Brain pericyte (primary cell): ENCODE measurements at regions not wholly inside any gene's neighbourhood (a gene's known extent, or its start where the extent isn't known, plus 50 kb on each side); places are given as distances from the start of the nearest gene placed in this dataset.

ENCODE experiments used
- DNase-seq: peaks from one replicate; pipeline ENCODE4 v3.0.0-alpha.2; 2012; ENCODE audit warnings: low read depth, low spot score

DNA sequence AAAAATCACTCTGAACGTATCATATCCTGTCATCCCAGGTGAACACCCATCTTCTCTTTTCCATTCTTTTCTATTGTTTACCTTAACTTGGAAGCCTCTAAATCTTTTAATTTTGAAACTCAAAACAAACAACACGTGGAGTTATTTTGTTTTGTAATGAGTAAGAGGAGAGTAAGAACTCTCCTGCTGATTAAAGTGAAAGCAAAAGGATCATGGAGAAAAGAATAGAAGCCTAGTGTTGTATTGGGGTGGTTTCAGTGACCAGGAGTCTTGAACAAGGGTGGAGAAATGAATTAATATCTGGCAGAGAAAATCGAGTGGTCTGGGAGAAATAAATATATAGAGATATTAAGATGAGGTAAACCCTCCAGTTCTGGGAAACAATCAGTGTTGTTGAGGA lies 237.4 kb upstream of the UGT8 start:
- no peak for DNase-seq

DNA sequence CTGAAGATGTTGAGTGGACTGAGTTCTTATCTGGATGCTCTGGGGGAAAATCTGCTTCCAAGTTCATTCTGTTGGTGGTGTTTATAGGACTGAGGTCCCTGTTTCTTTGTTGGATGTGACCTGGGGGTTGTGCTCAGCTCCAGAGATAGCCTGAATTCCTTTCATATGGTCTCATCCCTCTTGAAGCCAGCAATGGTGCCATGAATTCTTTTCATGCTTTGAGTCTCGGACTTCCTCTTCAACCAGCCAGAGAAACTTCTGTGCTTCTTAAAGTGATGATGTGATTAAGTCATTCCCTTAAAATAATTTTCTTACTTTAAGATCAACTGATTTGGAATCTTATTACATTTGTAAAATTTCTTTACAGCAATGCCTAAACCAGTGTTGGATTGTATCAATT lies 233.8 kb upstream of the UGT8 start:
- no peak for DNase-seq

DNA sequence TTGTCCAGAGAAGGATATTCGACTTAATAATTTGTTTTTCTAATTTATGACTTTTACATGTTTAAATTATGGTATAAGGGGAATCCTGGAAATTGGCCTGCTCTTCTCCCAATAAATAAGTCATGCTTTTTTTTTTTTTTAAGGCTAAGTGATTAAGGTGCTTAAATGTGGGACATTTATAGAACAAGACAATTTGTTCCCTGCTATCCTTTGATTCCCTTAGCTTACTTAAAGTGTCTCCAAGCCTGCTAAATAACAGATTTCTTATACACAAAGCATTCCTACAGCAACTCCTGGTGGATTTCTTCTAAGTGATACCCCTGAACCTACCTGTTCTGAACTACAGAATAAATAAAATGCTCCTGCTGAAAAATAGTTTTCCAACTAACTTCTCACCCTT lies 233.0 kb upstream of the UGT8 start:
- DNase-seq, result no peak

DNA sequence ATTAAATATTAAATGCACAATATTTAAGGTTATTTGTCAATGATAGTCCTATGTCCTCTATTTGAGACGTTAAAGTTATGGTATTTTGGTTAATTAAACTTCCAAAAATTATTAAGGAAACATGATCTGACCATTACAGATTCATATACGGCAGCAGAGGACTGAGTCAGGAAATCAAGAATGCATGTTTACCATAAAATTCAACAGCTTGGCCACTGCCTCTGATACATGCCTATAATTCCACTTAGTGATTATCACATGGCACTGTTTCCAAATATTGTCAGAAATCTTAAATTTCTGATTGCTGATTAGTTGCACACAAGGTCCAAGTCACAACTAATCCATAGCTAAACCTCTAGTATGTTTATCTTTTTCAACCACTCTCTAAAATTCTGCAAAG lies 232.2 kb upstream of the UGT8 start:
- no peak for DNase-seq

DNA sequence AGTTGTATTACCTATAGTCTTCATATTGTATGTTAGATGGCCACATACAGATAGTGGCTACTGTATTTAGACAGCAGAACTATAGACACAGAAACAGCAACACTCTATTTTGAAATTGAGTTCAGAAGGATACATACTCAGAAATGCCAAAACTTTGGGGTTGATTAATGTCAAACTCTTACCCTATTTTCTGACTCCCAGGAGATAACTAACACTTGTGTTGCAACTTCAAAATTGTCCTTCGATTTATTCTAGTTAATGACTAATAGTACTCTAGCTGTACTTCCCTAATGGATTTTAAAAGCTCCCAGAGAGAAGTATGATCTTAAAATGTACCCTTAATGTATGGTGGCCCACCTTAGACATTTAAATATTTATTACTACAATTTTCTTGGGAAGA lies 229.9 kb upstream of the UGT8 start:
- no peak for DNase-seq

DNA sequence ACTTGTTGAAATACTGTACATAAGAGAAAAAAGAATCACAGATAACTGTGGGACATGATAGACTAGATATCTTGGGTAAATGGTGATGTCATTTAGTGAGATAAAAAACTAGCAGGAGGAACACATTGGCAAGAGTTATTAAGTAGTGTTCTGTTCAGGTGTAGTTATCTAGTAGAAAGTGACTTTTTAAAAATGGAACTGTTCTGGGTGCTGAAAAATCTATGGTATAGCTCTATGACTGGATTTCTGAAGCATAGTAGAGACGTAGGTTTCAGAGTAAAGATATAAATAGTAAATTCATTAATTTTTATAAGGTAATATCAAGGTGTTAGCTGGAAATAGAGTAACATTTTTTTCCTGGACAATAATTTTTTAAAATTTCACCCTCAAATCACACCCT lies 225.1 kb upstream of the UGT8 start:
- DNase-seq, result no peak

DNA sequence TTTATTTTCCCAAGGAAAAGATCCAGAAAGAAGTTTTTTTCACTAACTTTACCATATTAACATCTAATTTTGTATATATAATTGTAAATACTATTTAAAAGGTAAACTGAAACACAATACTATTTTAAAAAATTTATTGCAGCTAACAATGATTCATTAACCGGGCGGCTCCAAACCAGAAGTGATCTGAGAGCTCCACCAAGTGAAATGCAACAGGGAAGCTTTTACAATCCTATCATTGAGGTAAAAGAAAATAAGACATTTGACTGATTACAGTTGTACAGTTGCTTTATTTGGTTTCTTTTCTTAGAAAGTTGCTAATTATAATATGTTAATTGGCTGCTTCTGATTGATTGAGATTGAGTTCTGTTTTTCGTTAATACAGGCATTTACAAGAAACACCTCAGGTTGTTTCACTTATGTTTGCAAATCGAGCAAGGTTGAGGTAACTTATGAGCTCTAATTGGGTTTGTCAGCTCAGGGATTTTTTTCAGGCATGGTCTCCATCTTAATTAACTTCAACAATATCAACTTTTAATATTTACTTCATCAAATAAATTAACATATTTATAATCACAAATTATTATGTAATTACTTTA lies 220.2 kb upstream of the UGT8 start:
- no peak for DNase-seq

DNA sequence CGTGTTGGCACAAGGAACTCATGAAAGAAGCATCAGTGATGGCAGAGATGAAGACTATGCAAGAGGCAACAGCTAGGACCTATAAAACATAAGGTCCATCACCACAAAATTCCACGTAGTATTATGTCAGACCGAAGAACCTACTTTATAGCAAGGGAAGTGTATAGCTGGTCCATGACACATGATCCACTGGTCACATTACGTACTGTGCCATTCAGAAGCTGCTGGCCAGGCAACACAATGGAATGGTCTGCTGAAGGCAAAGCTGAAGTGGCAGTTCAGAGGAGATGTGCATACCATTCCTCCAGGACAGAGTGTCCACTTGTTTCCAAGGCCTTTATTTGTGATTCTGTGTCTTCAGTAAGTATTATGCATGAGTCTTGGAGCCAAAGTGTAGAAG lies 215.5 kb upstream of the UGT8 start:
- DNase-seq, result no peak

DNA sequence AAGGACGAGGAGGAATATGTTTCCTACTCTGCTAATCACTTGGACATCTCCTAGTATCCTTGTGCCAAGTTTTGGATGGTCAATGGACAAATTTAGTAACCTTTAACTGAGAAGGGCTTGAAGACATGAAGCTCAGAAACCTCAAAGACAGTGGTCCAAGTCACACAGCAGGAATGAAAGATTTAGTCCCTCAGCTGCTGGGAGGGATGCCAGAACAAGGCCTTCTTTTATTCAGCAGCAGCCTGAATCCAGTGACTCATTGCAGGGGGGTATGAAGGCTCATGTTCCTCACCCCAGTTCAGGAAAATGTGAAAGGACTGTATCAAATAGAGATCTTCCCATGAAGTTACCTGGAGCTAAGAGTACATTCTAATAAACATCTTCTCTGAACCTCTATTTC lies 214.9 kb upstream of the UGT8 start:
- DNase-seq, result no peak

DNA sequence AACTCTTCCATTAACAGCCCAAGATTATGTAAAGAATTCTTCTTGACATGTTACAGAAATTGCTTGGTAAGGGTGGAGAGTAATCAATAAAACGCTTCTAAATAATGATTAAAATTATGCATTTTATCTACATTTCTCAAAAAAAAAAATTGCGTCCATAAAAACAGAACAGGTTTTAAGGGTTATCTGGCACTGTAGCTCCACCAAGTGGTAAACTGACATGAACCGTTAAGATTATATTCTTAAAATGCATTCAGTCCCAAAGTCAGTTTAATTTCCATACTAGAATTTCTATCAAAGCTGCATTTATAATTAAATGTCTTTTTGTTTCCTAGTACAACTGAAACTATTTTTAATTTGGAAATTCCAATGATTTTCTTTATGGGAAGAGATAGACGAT lies 214.0 kb upstream of the UGT8 start:
- DNase-seq, result no peak

DNA sequence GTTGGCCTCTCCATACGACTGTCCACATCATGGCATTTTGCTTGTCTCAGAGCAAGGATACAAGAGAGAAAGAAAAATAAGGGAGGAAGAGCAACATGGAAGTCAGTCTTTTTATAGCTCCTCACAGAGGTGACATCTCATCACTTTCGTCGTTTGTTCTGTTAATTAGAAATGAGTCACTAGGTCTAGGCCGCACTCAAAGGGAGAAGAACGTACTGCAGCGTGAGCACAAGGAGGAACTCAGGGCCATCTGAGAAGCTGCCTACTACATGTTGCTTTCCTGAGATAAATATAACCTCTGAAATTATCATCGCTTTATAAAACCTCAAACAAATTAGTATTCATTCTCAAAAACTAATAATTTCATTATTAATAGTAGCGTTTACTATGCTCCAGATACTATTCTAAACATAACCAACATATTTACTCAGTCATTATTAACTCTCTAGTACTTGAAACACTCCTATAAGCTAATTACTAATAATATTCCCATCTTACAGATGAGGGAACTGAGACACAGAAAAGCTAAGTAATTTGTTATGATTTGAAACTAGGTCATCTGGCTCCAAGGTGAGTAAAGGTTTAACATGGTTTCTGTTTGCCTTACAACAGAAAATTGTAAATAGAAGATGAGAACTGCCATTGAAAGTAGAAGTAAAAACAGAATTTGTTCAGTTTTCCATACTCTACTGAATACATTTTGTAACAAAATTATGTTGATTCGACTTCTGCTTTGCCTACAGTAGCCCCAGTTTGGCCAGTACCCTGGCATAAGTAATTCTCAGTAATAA lies 213.2 kb upstream of the UGT8 start:
- DNase-seq, result no peak

DNA sequence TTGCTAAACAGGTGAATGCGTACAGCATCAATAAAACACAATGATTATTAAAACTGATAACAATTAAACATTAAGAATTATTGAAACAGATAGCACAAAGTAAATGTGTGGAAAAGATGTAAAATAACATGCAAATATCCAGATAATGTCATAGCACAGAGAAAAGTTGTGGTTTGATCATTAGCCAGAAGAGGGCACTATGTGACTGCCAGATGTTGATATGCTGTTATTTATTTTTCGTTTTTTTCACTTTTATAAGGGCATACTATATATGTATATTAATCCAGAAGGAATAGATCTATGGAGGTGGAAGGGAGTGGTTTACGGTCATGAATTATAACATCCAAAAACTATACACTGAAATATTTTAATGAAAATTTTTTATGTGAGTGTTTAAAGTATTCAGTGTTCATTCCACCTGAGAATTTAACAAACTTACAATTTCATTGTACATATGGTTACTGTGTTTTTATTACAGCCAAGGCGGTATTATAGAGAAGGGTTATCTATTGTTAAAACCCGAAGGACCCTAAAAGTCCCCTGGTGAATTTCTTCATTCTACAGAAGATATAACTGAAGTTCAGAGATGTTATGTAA lies 211.9 kb upstream of the UGT8 start:
- DNase-seq, result no peak

DNA sequence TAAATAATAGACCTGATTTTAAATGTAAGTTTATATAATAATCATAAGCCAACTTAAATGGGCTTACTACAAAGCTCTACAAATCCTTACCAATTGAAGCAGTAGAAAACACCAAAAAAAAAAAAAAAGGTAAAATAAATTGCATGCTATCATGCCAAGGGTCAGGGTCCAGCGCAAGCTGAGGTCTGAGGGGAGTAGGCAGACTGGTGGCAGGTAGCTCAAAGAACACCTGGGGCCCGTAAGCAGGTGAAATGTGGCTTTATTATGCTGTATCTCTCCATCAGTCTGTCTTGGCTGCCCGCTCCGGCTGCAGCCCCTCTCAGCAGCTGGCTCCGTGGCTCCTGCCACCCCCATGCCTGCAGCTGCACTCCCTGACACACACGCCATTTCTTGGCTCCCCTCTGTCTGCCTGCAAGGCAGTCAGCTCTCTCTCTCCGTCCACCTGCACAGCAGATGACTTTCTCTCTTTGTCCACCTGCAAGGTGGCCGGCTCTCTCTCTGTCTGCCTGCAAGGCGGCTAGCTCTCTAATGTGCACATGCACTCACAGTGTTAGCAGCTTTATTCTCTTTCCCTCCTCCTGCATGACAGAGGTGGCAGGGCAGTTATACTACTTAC lies 209.4 kb upstream of the UGT8 start:
- DNase-seq, result no peak

DNA sequence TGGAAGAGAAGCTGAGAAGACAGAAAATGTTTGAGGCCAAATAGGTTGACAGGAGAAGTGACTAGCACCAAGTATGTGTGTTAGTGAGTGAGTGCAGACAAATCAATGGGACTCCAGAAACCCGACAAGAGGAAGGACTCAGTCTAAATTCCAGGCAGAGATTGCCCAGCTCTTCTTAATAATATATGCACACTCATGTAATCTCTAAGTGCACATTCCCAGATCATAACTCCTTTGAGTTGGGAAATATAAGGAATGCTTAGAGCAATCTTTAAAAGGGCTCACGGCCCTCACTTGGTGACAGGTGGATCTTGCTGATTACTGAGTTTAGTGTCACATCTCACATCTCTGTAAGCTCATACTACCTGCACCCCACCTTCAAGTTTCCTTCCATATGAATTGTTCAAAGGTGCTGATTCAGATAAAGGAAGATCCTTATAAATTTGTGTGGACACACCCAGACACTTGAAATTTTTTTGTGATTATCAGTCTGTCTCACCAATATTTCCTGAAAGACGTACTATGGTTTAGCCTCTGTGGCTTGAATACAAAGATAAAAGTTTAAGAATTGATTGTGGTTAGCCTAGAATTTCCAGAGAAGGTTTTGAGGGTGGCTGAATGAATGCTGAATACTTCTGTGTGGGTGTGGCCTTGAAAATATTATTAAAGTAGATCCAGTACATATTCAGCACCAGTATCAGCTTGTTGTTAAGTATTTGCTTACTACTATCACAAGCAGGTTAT lies 205.1 kb upstream of the UGT8 start:
- DNase-seq, result no peak

DNA sequence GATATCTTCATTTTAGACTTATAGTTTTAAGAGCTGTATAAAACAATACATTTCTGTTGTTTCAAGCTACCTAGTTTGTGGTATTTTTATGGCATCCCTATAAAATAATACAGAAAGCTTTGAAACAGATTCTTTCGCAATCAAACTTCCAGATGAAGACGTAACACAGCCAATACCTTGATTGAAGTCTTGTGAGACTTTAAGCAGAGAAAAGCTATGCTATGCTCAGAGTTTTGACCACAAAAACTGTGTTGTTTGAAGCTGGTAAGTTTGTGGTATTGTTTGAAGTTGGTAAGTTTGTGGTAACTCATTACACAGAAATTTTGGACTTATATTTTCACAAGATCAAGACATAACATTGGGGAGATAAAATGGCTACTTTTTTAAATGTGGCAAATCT lies 201.8 kb upstream of the UGT8 start:
- no peak for DNase-seq

DNA sequence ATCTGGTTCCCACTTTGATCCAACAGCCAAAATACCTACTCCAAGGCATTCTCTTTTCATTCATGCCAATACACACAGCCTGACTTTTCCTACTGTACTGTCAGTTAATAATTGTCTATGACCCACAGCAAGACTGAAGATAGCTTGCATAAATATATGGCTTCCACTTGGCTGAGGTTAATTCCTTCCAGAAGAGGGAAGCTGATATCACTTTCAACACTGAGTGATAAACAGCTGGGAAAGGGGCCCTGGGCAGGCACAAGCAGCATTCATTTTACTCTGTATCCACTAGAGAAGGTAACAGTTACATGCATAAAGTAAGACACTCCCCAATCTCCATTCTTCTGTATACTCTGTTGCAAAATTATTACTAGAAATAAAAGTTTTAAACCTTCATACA lies 200.2 kb upstream of the UGT8 start:
- DNase-seq, result no peak

DNA sequence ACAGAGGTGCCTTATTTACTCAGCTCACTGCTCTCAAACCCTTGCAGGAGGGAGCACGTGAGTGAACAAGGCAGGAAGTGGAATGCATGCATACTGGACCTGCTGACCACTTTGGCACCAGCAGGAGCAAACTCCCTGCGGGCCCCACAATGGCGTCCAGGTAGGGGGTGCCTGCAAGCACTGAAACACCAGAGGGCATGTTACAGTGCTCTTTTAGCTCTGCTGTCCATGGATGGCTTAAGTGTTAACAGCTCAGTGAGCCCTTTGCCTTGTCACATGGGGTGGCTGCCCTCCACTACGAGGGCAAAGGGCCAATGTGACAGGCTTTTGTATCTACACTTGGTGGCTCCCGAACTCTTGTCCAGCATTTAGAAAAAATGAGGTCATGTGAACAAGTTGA lies 199.5 kb upstream of the UGT8 start:
- DNase-seq, result no peak

DNA sequence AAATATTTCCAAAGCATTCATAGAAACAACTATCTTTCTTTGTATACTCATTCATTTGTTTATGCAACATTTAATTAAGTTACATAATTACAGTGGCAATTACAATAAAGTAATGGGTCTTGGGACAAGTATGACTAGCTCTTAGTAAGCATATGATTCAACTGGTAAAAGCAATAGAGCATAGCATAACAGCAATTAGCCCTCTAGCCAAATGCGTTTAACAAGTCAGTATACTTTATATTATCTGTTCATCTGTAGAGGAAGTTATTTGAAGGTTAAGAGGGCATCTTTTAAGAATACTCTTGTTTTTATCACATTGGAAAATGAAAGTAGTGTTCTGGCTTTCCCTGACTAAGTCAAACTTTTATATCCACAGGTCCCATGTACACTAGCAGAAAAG lies 198.1 kb upstream of the UGT8 start:
- DNase-seq, result no peak

DNA sequence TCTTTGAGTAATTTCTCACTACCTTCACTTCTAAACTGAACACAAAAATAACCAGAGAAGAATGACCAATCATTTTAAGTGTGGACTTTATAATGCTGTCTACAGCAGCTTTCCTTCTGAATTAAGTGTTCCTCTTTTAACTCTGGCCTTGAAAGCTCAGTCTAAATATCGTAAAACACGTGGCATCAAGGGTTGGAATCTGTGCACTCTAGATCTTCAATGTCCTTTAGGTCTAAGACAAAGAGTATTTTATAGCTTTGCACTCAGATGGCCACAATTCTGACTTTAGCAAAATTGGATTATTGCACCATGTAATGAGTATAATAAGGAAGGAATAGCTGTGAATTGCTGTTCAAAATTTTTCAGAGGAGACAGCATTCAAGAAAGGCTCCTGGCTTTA lies 197.1 kb upstream of the UGT8 start:
- no peak for DNase-seq

DNA sequence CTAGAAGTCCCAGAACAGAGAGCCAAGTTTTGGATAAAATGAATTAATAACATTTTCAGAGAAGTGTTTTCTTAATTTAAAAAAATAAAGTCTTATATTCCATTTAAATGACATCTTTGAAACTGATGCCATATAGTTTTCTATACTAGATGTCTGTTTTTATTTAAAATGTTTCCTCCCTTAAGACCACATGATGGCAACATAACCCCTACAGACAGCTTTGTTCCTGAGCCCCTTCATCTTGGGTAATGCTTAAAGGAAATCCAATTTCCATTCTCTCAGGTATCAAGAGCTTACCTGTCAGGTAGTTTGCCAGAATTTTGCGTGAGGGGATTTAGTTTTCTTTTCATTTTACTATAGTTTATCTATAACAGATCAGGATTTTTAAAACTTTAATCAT lies 181.4 kb upstream of the UGT8 start:
- DNase-seq, result no peak

DNA sequence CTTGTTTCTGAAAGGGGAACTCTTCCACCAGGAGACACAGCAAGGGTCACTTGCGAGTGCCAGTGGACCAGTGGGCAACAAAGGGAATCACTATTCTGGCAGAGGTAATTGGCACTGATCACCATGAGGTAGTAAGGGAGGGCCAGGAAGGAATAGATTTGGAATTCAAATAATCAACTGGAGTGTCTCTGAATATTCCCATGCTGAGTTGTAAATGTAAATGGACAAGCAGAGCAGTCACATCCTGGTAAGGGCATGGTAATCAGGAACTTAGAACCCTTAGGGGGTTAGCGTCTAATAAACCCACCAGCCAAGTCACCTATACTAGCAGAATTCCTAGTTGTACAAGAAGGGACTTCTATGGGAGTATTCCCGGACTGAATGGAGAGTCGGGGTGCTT lies 178.5 kb upstream of the UGT8 start:
- DNase-seq, result no peak

DNA sequence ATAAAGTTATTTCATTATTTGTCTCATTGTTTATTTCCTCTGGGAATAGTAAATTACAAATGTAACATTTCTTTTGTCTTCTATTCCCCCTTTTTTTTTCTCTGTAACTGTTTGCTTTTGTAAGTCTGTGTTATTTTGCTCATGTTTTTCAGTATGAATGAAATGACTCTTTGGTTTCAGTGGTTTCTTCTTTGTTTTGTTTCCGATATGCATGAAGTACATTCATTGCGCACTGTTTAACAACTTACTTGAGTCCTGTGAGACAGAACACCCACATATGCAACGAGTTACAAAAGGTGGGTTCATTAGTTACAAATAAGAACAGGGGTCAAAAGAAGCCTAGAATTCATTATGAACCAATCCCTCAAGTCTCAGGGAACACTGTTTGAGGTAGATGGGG lies 175.0 kb upstream of the UGT8 start:
- no peak for DNase-seq
